Skin of body (tissue), 1 donor: ENCODE measurements at regions not wholly inside any gene's neighbourhood (a gene's known extent, or its start where the extent isn't known, plus 50 kb on each side); places are given as distances from the start of the nearest gene placed in this dataset.

Source experiments
- DNase-seq: peaks from one replicate; lab custom pipeline; 2025; lab: John Stamatoyannopoulos, UW

DNA sequence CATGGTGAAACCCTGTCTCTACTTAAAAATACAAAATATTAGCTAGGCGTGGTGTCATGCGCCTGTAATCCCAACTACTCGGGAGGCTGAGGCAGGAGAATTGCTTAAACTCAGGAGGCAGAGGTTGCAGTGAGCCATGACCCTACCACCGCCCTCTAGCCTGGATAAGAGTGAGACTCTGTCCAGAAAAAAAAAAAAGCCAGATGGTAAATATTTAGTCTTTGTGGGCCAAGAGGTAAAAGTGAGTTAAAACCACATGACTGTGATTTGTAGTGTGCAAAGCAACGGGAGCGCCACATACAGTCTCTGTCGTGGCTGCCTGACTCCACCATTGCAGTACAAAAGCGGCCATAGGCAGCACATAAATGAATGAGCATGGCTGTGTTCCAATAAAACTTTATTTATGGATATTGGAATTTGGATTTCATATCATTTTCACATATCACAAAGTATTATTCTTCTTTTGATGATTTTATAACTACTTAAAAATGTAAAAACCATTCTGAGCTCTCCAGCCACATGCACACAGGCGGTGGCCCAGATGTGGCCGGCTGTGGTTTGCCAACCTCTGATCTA is 51.8 kb upstream of the CASZ1 start:
- DNase-seq = no peak

DNA sequence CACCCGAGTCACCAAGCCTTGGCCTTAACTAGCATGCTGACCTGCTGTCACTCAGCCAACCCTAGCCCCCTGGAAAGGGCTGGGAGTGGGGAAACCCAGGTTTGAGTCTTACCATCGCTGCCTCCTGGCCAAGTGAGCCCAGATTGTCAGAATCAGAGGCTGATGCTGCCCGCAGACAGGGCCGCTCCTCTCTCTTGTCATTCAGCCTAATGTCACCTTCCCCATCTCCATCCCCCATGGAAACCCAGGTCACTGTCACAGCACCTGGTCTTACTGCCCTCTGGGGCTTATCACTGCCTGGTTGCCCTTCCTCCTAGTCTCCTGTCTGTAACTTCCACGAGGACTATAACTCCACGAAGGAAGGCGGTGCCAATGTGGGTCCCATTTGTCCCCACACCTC is 53.6 kb upstream of the CASZ1 start:
- no peak for DNase-seq

DNA sequence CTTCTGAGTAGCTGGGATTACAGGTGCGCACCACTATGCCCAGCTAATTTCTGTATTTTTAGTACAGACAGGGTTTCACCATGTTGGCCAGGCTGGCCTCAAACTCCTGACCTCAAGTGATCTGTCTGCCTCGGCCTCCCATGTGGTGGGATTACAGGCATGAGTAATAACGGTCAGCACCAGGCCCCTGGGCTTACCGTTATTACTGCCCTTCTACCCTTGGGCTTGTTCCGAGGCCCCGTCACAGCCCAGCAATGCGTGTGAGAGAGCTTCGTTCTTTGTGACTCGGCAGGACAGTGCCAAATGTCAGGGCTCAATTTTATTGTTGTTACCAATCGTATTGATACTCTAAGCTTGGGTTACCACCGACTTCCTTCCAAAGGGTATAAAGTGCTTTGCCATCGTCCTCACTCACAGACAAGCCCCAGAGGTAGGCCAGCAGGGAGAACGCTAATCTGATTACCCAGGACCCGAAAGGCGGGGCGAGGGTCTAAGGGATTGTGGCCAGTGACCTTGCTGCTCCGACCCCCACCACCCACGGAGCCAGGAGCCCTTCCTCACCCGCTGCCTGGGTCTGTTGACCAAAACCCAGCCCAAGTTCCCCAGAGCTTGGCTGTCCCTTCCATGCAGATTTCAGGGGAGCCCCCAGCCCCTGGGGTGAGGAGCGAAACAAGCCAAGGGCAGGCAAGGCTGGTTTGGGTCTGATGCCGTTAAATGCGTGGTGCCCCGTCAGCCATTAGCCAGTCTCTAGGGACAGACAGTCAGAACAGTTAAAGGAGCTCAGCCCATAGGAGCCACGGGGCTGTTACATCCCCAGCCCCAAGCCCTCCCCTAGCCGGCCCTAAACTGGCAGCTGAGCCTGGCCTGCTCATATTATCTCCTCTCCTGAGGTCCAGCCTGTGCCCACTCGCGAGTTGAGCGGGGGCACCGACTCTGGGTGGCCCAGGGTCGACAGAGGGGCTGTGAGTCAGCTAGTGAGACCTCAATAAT is 54.9 kb upstream of the CASZ1 start:
- DNase-seq = no peak

DNA sequence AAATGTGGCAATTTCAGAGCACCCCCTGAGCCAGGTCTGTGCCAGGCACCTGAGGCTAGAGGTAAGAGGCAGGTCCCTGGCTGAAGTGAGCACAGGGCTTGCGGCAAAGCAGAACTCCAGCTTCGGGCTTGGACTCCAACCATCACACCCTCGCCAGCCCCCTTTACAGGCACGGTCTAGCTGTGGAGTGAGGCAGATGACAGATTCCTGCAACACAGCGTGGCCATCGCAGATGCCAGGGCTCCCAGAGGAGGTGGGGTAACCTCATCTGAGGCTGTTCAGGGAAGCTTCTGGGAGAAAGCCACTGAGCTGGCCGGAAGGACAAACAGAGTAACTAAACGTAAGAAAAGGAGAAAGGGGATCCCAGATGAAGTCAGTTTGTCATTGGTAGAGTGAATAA is 55.6 kb upstream of the CASZ1 start:
- no peak for DNase-seq

DNA sequence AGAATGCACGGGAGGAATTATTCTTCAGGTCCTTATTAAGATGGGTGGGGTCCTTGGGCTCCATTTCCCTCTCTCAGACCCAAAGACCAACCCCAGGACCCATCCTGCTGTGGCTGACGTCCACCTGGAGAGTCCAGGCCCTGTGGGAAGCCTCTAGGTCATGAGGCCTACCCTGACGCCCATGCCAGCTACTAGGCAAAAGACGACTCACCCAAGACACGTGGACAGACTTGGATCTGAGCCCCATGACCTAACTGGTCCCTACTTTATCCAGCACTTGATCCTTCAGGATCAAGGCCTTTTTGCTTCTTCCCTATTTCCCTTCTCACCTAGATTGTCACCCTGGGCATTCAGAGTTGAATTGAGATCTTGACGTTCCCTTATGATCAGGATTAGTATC is 56.0 kb upstream of the CASZ1 start:
- no peak for DNase-seq

DNA sequence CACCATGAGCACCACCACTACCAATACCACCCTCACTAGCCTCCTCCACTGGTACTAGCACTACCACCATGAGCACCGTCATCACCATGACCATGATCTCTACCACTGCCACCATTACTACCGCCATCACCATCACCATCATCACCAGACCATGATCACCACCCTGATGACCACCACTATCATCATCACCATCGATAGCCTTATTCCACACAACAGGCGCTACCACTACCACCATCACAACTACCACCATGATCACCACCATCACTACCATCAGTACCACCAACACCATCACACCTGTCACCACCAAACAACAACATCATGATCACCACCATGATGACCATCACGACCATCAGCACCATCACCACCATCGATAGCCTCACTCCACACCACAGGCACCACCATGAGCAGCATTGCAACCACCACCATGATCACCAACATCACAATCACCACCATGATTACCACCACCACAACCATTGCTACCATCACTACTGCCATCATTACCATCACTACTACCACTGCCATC is 56.6 kb upstream of the CASZ1 start:
- no peak for DNase-seq

DNA sequence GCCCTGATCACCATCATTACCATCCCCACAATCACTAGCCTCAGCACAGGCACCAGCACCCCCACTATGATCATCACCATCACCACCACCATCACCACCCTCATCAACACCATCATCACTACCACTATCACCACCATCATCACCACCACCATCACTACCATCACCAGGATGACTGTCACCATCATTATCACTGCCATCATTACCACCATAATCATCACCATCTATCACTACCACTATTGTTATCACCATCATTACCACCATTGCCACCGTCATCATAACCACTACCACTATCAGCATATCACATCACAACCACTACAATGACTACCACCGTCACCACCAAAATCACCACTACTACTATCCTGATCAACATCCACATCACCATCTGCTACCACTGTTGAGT is 57.3 kb upstream of the CASZ1 start:
- no peak for DNase-seq

DNA sequence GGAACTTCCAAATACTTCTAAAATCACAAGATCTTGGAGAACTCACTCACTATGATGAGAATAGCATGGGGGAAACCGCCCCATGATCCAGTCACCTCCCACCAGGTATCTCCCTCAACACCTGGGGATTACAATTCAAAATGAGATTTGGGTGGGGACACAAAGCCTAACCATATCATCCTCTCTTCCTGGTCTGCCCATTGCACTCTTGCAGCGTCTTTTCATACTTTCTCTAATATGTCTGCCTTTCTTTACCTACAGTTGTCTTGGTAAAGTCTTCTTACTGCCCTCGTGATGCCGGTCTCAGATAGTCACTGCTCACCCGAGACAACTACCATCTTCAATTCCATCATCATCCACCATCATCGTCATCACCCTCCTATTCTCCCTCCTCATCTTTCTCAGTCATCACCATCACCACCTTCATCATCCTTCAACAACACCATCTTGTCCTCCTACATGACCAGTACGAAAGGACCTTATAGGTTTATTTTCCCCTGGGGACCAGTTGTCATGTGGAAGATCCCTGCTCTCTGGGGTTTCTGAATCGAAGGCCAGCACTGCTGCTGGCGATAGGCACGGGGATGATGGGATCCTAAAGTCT is 58.5 kb upstream of the CASZ1 start:
- no peak for DNase-seq

DNA sequence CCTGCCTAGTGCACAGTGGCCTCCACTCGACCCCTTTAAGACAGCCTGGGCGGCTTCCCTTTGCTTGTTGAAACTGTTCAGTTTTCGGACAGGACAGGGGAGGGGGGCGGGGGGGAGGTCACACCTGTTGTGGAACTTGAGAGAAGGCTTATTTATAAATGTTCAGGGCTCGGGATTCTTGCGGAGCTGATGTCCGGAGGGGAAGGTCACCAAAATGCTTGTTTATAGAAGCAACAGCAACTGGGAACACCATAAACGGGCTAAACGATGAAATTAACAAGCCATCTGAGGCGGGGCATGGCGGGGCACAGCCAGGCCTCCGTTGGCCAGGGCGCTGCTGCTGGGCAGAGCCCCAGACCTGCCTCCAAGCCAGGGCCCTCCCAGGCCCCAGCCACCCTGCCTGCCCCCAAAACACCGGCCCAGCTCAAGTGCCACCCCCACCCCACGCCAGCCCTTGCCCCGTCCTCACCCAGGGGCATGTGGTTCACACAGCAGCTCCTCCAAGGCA is 59.8 kb upstream of the CASZ1 start:
- no peak for DNase-seq

DNA sequence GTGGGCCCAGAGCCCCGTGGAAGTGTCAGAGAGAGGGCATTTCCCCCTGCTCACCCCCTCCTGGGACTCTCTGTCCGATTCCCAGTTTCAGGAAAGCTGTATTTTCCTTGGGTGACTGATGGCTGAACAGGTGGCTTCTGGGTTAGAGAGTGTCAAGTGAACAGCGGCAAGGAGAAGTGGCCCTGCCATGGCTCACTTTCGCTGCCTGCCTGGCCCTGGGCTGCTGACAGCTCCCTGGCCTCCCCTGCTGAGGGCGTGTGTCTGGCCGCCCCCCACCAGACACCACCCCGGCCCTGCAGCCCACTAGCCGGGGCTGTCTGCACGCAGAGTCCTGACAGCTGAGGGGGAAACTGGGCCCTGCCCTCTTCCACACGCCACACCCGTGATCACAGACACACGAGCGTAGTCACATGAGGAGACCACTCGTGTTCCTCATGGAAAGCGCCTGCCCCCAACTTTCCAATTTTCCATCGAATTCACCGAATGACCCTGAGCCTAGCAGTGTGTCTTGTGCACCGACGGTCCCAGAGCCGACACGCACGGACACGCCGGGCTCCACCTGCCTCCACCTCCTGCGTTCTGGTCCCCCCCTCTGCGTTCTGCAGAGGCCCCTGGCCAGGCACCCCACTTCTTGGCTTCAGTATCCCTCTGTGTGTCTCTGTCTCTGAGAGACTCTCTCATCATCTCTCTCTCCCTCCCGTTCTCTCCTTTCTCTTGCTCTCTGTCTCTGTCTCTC is 60.6 kb upstream of the CASZ1 start:
- no peak for DNase-seq

DNA sequence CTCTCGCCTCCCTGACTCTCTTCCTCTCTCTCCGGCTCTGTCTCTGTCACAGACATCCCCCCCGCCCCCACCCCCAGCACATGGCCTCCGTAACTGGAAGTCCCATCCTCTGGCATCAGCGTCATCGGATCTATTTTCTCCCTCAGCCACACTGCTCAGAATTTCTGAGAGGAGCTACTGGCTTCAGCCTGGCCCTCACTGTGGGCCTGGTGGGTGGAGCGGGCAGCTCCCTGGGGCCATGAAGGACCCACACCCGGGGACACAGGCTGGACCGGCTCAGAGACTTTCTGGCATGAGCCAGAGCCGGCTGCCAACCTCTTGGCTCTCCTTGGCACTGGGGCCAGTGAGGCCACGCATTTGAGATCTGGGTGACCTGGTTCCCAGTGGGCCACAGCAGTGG is 61.2 kb upstream of the CASZ1 start:
- DNase-seq = no peak

DNA sequence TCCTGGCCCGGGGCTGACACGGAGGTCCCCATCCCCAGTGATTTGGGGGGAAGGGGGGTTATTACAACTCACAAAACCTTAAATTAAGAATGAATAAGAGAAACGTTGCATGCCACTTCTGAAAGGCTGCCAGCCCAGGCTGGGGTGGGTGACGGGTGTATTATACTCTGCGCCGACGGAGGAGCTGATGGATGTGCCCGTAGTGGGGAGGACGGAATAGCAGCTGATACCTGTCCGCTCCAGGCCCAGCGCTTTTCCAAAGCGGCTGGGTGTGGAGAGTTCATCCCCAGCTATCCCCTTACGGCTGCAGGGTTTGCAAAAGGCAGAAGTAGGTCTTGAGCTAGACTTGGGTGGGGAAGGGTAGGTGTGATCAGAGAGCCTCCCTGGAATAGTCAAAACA is 63.8 kb upstream of the CASZ1 start:
- DNase-seq = no peak

DNA sequence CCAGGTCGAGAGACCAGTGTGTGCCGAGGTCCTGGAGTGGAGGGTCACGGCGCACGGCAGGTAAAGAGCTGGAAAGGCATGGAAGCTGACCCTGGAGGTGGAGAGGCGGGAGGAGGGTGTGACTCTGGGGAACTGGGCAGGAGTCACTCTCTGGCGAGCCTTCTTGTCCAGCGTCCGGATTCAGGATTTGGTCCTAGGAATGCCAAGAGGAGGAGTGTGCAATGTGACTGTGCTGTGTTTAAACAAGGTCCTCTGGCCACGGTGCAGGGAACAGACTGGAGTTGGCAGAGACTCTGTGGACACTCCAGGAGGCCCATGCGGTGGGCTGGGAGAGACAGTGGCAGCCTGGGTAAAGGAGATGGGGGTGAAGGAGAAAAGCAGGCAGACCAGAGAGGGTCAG is 64.2 kb upstream of the CASZ1 start:
- DNase-seq = no peak

DNA sequence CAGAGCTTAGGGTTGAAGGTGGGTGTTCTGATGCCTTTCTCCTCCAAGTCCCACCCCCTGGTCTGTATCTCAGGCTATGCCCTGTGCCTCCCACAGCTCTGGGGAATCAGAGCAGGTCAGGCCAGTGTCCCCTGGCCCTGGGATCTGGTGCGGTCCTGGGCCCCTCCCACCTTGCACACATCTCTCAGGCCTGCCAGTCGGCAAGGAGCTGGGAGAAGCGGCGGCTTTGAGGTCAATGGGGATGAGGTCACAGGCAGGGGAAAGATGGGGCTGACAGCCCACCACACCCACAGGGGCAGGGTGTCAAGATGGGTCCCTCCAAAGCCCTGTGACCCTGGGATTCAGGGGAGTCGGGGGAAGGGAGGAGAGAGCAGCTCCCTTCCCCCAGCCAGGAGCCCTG is 65.4 kb upstream of the CASZ1 start:
- no peak for DNase-seq

DNA sequence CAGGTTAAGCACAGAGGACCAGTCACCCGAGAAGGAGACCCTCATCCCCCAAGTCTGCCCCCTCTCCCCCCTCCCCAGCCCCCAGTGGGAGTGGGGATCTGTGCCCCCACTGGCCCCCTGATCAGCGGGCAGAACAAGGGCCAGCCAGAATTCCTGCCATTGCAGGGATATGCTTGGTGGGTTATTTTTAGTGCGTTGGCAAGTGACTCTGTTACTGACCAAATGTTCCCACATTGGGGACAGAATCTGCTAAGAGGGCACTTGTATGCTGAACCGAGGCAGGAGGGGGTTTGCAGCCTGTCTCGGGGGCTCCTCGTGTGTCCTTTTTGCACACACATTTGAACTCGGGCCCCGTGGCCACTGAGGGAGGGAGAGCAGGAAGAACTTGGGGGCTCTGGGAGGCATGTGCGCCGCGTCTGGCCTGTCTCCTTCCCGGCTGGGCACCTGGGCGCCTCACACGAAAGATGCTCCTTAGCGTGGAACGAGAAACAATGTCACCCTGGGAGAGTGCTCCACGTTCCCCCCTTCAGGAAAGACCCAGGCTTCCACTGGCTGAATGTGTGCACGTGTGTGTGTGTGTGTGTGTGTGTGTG is 66.4 kb upstream of the CASZ1 start:
- no peak for DNase-seq

DNA sequence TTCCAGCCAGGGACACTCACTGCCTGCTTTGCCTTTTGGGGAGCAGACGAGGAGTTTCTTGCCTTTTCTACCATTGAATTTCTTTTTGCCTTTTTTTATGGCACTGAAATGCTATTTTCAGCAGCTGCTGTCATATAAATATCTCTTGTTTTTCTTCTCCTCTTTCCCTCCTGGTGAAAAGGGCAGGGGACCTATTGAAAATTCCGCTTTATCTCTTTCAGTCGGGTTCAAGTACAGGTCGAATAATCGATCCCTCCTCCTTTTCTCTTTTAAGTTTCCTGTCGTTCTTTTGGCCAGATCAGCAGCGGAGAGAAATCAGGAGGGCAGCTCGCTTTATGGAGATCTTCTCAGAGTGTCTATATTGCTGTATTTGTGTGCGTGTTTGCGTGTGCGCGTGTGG is 67.4 kb upstream of the CASZ1 start:
- no peak for DNase-seq

DNA sequence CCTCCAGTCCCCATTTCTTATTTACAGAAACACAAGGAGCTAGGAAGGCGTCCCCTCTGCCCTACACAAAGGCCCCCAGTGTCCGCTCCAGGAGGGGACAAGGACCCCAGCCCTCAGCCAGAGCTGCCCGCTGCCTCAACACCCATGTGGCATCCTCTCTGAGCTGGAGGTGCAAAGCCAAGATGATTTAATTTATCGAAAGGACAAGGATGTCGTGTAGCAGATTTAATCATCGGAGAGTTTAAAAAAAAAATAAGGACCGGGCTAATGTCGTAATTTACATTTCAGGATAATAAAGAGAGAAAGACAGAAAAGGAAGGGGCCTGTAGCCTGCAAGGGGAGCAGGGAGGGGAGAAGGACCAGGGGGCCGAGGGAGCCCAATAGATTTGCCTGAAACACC is 68.3 kb upstream of the CASZ1 start:
- DNase-seq = no peak

DNA sequence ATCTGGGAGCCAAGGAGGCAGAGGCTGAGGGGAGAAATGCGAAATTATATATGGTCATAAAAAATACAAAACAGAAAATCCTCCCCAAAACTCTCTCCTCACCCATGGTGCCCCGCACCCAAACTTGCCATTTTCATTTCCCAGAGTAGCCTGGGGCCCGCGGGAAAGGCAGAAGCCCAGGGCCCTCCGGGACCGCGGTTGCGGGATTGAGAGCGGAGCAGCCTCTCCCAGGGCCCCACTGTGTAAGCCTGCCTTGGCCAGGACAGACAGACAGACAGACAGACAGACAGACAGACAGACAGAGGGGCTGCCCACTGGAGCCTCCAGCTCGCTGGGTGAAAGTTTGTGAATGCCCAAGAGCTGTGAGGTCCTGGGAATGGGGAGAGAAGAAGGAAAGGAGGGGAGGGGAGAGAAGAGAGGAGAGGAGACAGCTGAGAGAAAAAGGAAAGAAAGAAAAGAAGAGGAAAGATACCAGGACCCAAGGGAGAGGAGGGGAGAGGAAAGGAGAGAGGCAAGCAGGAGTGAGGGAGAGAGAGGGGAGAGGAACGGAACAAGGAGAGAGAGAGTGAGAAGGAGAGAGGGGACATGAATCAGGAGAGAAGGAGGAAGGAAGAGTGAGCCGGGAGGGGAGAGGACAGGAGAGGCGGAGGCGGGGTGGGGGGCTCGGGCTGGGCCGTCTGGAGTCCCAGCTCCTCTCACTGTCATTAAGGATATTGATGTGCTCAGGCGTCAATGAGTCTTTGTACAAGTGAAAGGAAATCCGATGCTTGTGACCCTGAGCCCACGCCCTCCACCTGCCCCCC is 69.3 kb upstream of the CASZ1 start:
- DNase-seq = no peak

DNA sequence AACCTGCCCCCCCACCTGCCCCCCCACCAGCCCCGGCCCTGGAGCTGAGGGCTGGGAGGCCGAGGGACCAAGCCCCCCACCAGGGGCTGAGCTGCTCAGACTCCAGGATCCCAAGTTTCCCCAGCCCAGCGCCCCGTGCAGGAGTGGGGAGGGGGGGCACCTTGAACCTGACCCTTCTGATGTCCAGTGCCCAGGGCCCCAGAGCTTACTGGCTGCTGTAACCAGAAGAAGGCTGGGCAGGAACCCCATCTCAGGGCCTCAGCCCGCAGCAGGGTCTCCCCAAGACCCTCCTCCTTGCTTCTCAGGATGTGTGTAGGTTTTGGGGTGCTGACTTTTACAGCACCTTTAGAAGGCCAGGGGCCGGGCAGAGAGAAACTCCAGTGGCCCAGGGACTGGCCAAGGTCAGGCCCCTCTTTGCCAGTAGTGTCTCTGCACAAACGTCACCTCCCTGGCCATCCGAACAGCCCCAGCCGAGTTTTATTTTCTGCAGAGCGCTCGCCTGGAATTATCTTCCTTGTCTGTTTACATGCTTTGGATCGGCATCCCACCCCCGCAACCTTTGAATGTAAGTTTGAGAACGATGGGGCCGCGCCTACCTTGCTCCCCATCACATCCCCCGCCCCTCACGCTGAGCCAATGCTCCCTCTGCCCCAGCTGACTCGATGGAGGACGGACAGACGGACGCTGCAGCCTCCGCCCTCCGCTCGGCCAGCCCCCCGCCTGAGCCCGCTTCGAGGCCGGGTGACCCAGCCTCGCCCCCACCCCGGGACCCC is 70.1 kb upstream of the CASZ1 start:
- DNase-seq = no peak
